ENCODE measurements at regions not wholly inside any gene's neighbourhood (a gene's known extent, or its start where the extent isn't known, plus 50 kb on each side); places are given as distances from the start of the nearest gene placed in this dataset.

- Histone ChIP-seq H3K27me3 (ENCODE audit: insufficient read depth) (no peaks in the 10 kb centered on the region), H3K9me2 (ENCODE audit: insufficient read depth) (no peaks in the 10 kb centered on the region), H3K27ac (ENCODE audit: low read depth) (no peak overlapping the region), H3F3A (replicated peaks; ENCODE audit: low read depth) (no peaks in the 10 kb centered on the region), H3K79me2 (replicated peaks; ENCODE audit: insufficient read depth) (no peaks in the 10 kb centered on the region), H3K4me3 (no peak overlapping the region), H2AFZ (no peak overlapping the region), H4K20me1 (replicated peaks; ENCODE audit: insufficient read depth) (no peaks in the 10 kb centered on the region), H3K36me3 (ENCODE audit: insufficient read depth) (no peaks in the 10 kb centered on the region), H3K4me2 (no peak overlapping the region), H3K4me1 (ENCODE audit: insufficient read depth) (no peaks in the 10 kb centered on the region; the same call in 1 of the 2 replicates)
- Mint-ChIP-seq H3K27me3 (ENCODE audit: insufficient read depth, low read depth, poor library complexity) (no peaks in the 10 kb centered on the region), H3K4me1 (no peaks in the 10 kb centered on the region), H3K4me3 (no peak overlapping the region), H3K27ac (no peak overlapping the region), H3K9me3 (no peaks in the 10 kb centered on the region), H3K36me3 (ENCODE audit: low read depth) (no peaks in the 10 kb centered on the region)
- ATAC-seq (no peak), DNase-seq (ENCODE audit: low spot score) (no peak)
- TF ChIP-seq JUNB (IDR thresholded peaks at IDR 0.05; ENCODE audit: unreplicated experiment) (no peak), ETS1 (IDR thresholded peaks at IDR 0.05) (no peak), STAT1 (IDR thresholded peaks at IDR 0.05; ENCODE audit: unreplicated experiment) (no peak), CREB1 (CRISPR knock-in tag; IDR thresholded peaks at IDR 0.05; ENCODE audit: low read depth) (no peak), POLR2AphosphoS5 (IDR thresholded peaks at IDR 0.05; ENCODE audit: low read depth) (no peak), REST (IDR thresholded peaks at IDR 0.05; ENCODE audit: unreplicated experiment) (no peak), ZNF114 (CRISPR knock-in tag; IDR thresholded peaks at IDR 0.05) (no peak), ZNF331 (CRISPR knock-in tag; IDR thresholded peaks at IDR 0.05; ENCODE audit: low read depth) (no peak), NANOG (IDR thresholded peaks at IDR 0.05; ENCODE audit: borderline replicate concordance) (no peak), CTCF (conservative IDR thresholded peaks at IDR 0.05; ENCODE audit: low read depth in 2 of 2) (no peak), ZNF462 (CRISPR knock-in tag; IDR thresholded peaks at IDR 0.05) (no peak)
Observed at GRCh38 chr7:124422081-124422480, 343.5 kb downstream of the GPR37 start.

All from GM23338 (cell line).